AG04449 (cell line): ENCODE measurements at regions not wholly inside any gene's neighbourhood (a gene's known extent, or its start where the extent isn't known, plus 50 kb on each side); places are given as distances from the start of the nearest gene placed in this dataset.

ENCODE experiments used
- CTCF ChIA-PET: fragments of 350-600 bp; formaldehyde crosslinking; extraction: SDS; loops from one replicate; lab custom pipeline; 2021; ENCODE audit warnings: antibody characterized with exemption; lab: Yijun Ruan, JAX
- POLR2A ChIA-PET: fragments of 400-600, 350-600 bp; formaldehyde crosslinking; extraction: SDS; loops from one replicate; lab custom pipeline; 2020; ENCODE audit warnings: antibody characterized with exemption, inconsistent platforms; lab: Yijun Ruan, JAX
- DNase-seq: peaks from one replicate; pipeline ENCODE4 v3.0.0-alpha.2; 2010; ENCODE audit warnings: low read depth, low spot score
- H3K4me3 ChIP-seq: 2 replicates; pipeline ENCODE4 v1.5.1; 2011; ENCODE audit warnings: low read depth, mild to moderate bottlenecking, control low read depth, low read length
- CTCF ChIP-seq: IDR thresholded peaks from one replicate; pipeline ENCODE4 v1.5.1; 2011; ENCODE audit warnings: mild to moderate bottlenecking, moderate library complexity, low read length, control low read depth, inconsistent platforms; ENCODE audit not compliant: insufficient read depth; ENCODE audit errors: missing control alignments

GRCh38 chr21:15174923-15175322 lies 110.1 kb upstream of the NRIP1 start:
- DNase-seq = no peak
- H3K4me3 ChIP-seq = no peak overlapping the region
- ChIA-PET CTCF (no interaction called here), POLR2A (no interaction called here)
- TF ChIP-seq CTCF = no peak

GRCh38 chr21:15182731-15183130 lies 117.9 kb upstream of the NRIP1 start:
- TF ChIP-seq CTCF = no peak
- CTCF ChIA-PET = no interaction called here
- no peak overlapping the region for H3K4me3 ChIP-seq
- POLR2A ChIA-PET = no interaction called here
- no peak for DNase-seq

GRCh38 chr21:15183813-15184257 lies 119.0 kb upstream of the NRIP1 start:
- ChIA-PET CTCF (no interaction called here), POLR2A (no interaction called here)
- no peak for TF ChIP-seq CTCF
- no peak overlapping the region for H3K4me3 ChIP-seq
- DNase-seq = no peak

- DNase-seq = no peak
- POLR2A ChIA-PET = no interaction called here
- no peak for TF ChIP-seq CTCF
- no peak overlapping the region for H3K4me3 ChIP-seq
- CTCF ChIA-PET = no interaction called here
These were observed 125.6 kb upstream of the NRIP1 start for GRCh38 chr21:15190412-15190811.

GRCh38 chr21:15190837-15191236 lies 126.0 kb upstream of the NRIP1 start:
- TF ChIP-seq CTCF = no peak
- ChIA-PET CTCF (no interaction called here), POLR2A (no interaction called here)
- no peak overlapping the region for H3K4me3 ChIP-seq
- DNase-seq = no peak

- TF ChIP-seq CTCF = no peak
- H3K4me3 ChIP-seq = no peak overlapping the region
- ChIA-PET CTCF (no interaction called here), POLR2A (no interaction called here)
- DNase-seq = no peak
These were observed 126.5 kb upstream of the NRIP1 start for GRCh38 chr21:15191342-15191741.
